Testis (tissue), 2 donors: ENCODE measurements at regions not wholly inside any gene's neighbourhood (a gene's known extent, or its start where the extent isn't known, plus 50 kb on each side); places are given as distances from the start of the nearest gene placed in this dataset.

Experiments
- CTCF ChIP-seq, 3 experiments: fragments of 450-650 bp in 2 of 3; fragments of 200-600 bp in 1 of 3; sonication (generic) in 1 of 3; IDR thresholded peaks; one replicate each; pipeline ENCODE4 v1.5.1; 2016 to 2019; ENCODE audit warnings: antibody characterized with exemption in 3 of 3, mild to moderate bottlenecking in 2 of 3, moderate library complexity in 1 of 3
- POLR2A ChIP-seq: fragments of 450-650 bp; IDR thresholded peaks from one replicate; pipeline ENCODE4 v1.6.1; 2017; ENCODE audit warnings: antibody characterized with exemption, mild to moderate bottlenecking, moderate library complexity

- TF ChIP-seq CTCF (IDR thresholded peaks at IDR 0.05) (no peak), POLR2A (no peak)
Measured at GRCh38 chr3:105997800-105998526, 129.2 kb upstream of the CBLB start.
